GM12873 (cell line): ENCODE measurements at regions not wholly inside any gene's neighbourhood (a gene's known extent, or its start where the extent isn't known, plus 50 kb on each side); places are given as distances from the start of the nearest gene placed in this dataset.

ENCODE experiments used
- CTCF ChIP-seq: IDR thresholded peaks from 2 replicates; pipeline ENCODE4 v1.5.1; 2012; ENCODE audit warnings: low read depth, mild to moderate bottlenecking, moderate library complexity, low read length, control low read depth; ENCODE audit not compliant: insufficient read depth; ENCODE audit errors: missing control alignments

- TF ChIP-seq CTCF: no peak
Measured at GRCh38 chr3:147015334-147015733, 391.0 kb downstream of the ZIC4 start.

GRCh38 chr3:147008886-147009285, 397.5 kb downstream of the ZIC4 start:
- TF ChIP-seq CTCF: no peak

GRCh38 chr3:147008458-147008857, 397.9 kb downstream of the ZIC4 start:
- TF ChIP-seq CTCF: no peak

- TF ChIP-seq CTCF: no peak
Measured at GRCh38 chr3:147007736-147008245, 398.6 kb downstream of the ZIC4 start.

- TF ChIP-seq CTCF: no peak
Measured at GRCh38 chr3:147002721-147003120, 397.6 kb upstream of the PLSCR5 start.

GRCh38 chr3:147000274-147000673, 395.1 kb upstream of the PLSCR5 start:
- no peak for TF ChIP-seq CTCF

GRCh38 chr3:146991907-146992306, 386.8 kb upstream of the PLSCR5 start:
- TF ChIP-seq CTCF: no peak
